ENCODE measurements at regions not wholly inside any gene's neighbourhood (a gene's known extent, or its start where the extent isn't known, plus 50 kb on each side); places are given as distances from the start of the nearest gene placed in this dataset.

GRCh38 chr12:118527310-118527709, 151.0 kb downstream of the SUDS3 start:
- 4% methylated on average over 3 of the region's 4 CpGs for WGBS (ENCODE audit: insufficient coverage, low coverage, missing lambda C conversion rate)
- intact Hi-C loops (cut with micrococcal nuclease) (no loop called here), in situ Hi-C loops (cut with MboI) (no loop called here)
- Histone ChIP-seq H3K4me3 (no peak overlapping the region), H3K9ac (ENCODE audit: insufficient read depth in 1 of 2, low read depth in 2 of 2, low read length in 2 of 2) (no peak overlapping the region), H3K4me1 (replicated peaks in 1 of 2; ENCODE audit: control insufficient read depth in 2 of 2, insufficient read depth in 2 of 2, low read length in 2 of 2) (no peaks in the 10 kb centered on the region), H2AFZ (ENCODE audit: low read depth, low read length) (no peak overlapping the region), H3K4me2 (ENCODE audit: insufficient read depth, low read length) (no peak overlapping the region), H3K27me3 (ENCODE audit: control insufficient read depth in 2 of 2, insufficient read depth in 2 of 2, low read length in 2 of 2) (peaks cover 5 to 11% of the 10 kb centered on the region in 2 experiments; a peak in 4 of 5 replicates), H3K9me3 (replicated peaks; ENCODE audit: control insufficient read depth, insufficient read depth, low read depth, low read length) (no peaks in the 10 kb centered on the region), H3K9me1 (ENCODE audit: control insufficient read depth, insufficient read depth, low read length) (no peaks in the 10 kb centered on the region), H3K79me2 (ENCODE audit: control insufficient read depth, insufficient read depth, low read length) (no peaks in the 10 kb centered on the region), H3K36me3 (ENCODE audit: control insufficient read depth, insufficient read depth, low read length) (no peaks in the 10 kb centered on the region), H4K20me1 (replicated peaks; ENCODE audit: control insufficient read depth, insufficient read depth, low read length) (no peaks in the 10 kb centered on the region), H3K27ac (ENCODE audit: extremely low read depth, low read depth, low read length) (no peak overlapping the region)
- BruUV-seq (replicated peaks), result no TSS peak
- ATAC-seq, result no peak
- ChIA-PET POLR2A (no interaction called here), CTCF (ENCODE audit: low intra/inter-chr PET ratio) (no interaction called here)
- FAIRE-seq, result no peak
- TF ChIP-seq ZC3H8 (IDR thresholded peaks at IDR 0.05), result no peak
- no peak for TF ChIP-seq E2F8 (IDR thresholded peaks at IDR 0.05; ENCODE audit: low read depth, partially characterized antibody)
- no peak for TF ChIP-seq TCF7 (IDR thresholded peaks at IDR 0.05; ENCODE audit: borderline replicate concordance)
- no peak for DNase-seq (ENCODE audit: extremely low read depth in 1 of 4, low spot score in 3 of 4)

GRCh38 chr12:118528625-118529024, 152.3 kb downstream of the SUDS3 start:
- intact Hi-C loops (cut with micrococcal nuclease) (no loop called here), in situ Hi-C loops (cut with MboI) (no loop called here)
- POLR2A ChIA-PET, result no interaction called here
- H3K9me3 ChIP-seq (replicated peaks; ENCODE audit: control insufficient read depth, insufficient read depth, low read depth, low read length), result no peaks in the 10 kb centered on the region
- BruUV-seq (replicated peaks), result no TSS peak
- no peak overlapping the region for H3K27ac ChIP-seq (ENCODE audit: extremely low read depth, low read depth, low read length)
- H3K79me2 ChIP-seq (ENCODE audit: control insufficient read depth, insufficient read depth, low read length), result no peaks in the 10 kb centered on the region
- FAIRE-seq (no peak), ATAC-seq (no peak), DNase-seq (ENCODE audit: extremely low read depth in 1 of 4, low spot score in 3 of 4) (no peak)
- no peaks in the 10 kb centered on the region for H4K20me1 ChIP-seq (replicated peaks; ENCODE audit: control insufficient read depth, insufficient read depth, low read length)
- no peak overlapping the region for H3K4me2 ChIP-seq (ENCODE audit: insufficient read depth, low read length)
- H3K4me3 ChIP-seq, result no peak overlapping the region
- peaks cover 5 to 11% of the 10 kb centered on the region in 2 experiments; a peak in 4 of 5 replicates for H3K27me3 ChIP-seq (ENCODE audit: control insufficient read depth in 2 of 2, insufficient read depth in 2 of 2, low read length in 2 of 2)
- H3K36me3 ChIP-seq (ENCODE audit: control insufficient read depth, insufficient read depth, low read length), result no peaks in the 10 kb centered on the region
- no peak overlapping the region for H3K9ac ChIP-seq (ENCODE audit: insufficient read depth in 1 of 2, low read depth in 2 of 2, low read length in 2 of 2)
- TF ChIP-seq ZNF316 (IDR thresholded peaks at IDR 0.05) (no peak), HMBOX1 (IDR thresholded peaks at IDR 0.05) (peak; percentile 92)
- CTCF ChIA-PET (ENCODE audit: low intra/inter-chr PET ratio), result no interaction called here
- H3K9me1 ChIP-seq (ENCODE audit: control insufficient read depth, insufficient read depth, low read length), result no peaks in the 10 kb centered on the region
- H2AFZ ChIP-seq (ENCODE audit: low read depth, low read length), result no peak overlapping the region
- H3K4me1 ChIP-seq (replicated peaks in 1 of 2; ENCODE audit: control insufficient read depth in 2 of 2, insufficient read depth in 2 of 2, low read length in 2 of 2), result no peaks in the 10 kb centered on the region
